ENCODE measurements at regions not wholly inside any gene's neighbourhood (a gene's known extent, or its start where the extent isn't known, plus 50 kb on each side); places are given as distances from the start of the nearest gene placed in this dataset.

GRCh38 chr18:2425426-2426317, 145.6 kb downstream of the METTL4 start:
- no peak for DNase-seq (ENCODE audit: low read depth in 3 of 3, low spot score in 2 of 3)

- no peak for DNase-seq (ENCODE audit: low read depth in 3 of 3, low spot score in 2 of 3)
These were observed 141.1 kb downstream of the METTL4 start for GRCh38 chr18:2430191-2430590.

- DNase-seq (ENCODE audit: low read depth in 3 of 3, low spot score in 2 of 3), result no peak
These were observed 139.5 kb downstream of the METTL4 start for GRCh38 chr18:2431806-2432205.

GRCh38 chr18:2433366-2433765, 137.9 kb downstream of the METTL4 start:
- DNase-seq (ENCODE audit: low read depth in 3 of 3, low spot score in 2 of 3), result no peak

- no peak for DNase-seq (ENCODE audit: low read depth in 3 of 3, low spot score in 2 of 3)
These were observed 129.8 kb downstream of the METTL4 start for GRCh38 chr18:2441544-2441943.

GRCh38 chr18:2442006-2442405, 129.3 kb downstream of the METTL4 start:
- no peak for DNase-seq (ENCODE audit: low read depth in 3 of 3, low spot score in 2 of 3)

- no peak for DNase-seq (ENCODE audit: low read depth in 3 of 3, low spot score in 2 of 3)
These were observed 128.5 kb downstream of the METTL4 start for GRCh38 chr18:2442726-2443275.

GRCh38 chr18:2444201-2444875, 127.0 kb downstream of the METTL4 start:
- DNase-seq (ENCODE audit: low read depth in 3 of 3, low spot score in 2 of 3), result no peak

GRCh38 chr18:2448565-2449151, 122.6 kb downstream of the METTL4 start:
- DNase-seq (ENCODE audit: low read depth in 3 of 3, low spot score in 2 of 3), result no peak

- no peak for DNase-seq (ENCODE audit: low read depth in 3 of 3, low spot score in 2 of 3)
These were observed 119.7 kb downstream of the METTL4 start for GRCh38 chr18:2451556-2451955.

GRCh38 chr18:2459886-2460285, 111.4 kb downstream of the METTL4 start:
- no peak for DNase-seq (ENCODE audit: low read depth in 3 of 3, low spot score in 2 of 3)

- no peak for DNase-seq (ENCODE audit: low read depth in 3 of 3, low spot score in 2 of 3)
These were observed 104.3 kb downstream of the METTL4 start for GRCh38 chr18:2466978-2467377.

GRCh38 chr18:2468051-2468450, 103.3 kb downstream of the METTL4 start:
- DNase-seq (ENCODE audit: low read depth in 3 of 3, low spot score in 2 of 3), result no peak

GRCh38 chr18:2471523-2471922, 99.8 kb downstream of the METTL4 start:
- no peak for DNase-seq (ENCODE audit: low read depth in 3 of 3, low spot score in 2 of 3)

GRCh38 chr18:2478662-2479061, 92.6 kb downstream of the METTL4 start:
- no peak for DNase-seq (ENCODE audit: low read depth in 3 of 3, low spot score in 2 of 3)

GRCh38 chr18:2480536-2480935, 90.8 kb downstream of the METTL4 start:
- DNase-seq (ENCODE audit: low read depth in 3 of 3, low spot score in 2 of 3), result no peak

GRCh38 chr18:2482706-2483475, 88.4 kb downstream of the METTL4 start:
- DNase-seq (ENCODE audit: low read depth in 3 of 3, low spot score in 2 of 3), result no peak

GRCh38 chr18:2485983-2486382, 85.3 kb downstream of the METTL4 start:
- DNase-seq (ENCODE audit: low read depth in 3 of 3, low spot score in 2 of 3), result peak; percentile 43 to 62 (median 48)

- peak; percentile 16 to 27 (median 16) for DNase-seq (ENCODE audit: low read depth in 3 of 3, low spot score in 2 of 3)
These were observed 84.9 kb downstream of the METTL4 start for GRCh38 chr18:2486426-2486825.
